ENCODE measurements at regions not wholly inside any gene's neighbourhood (a gene's known extent, or its start where the extent isn't known, plus 50 kb on each side); places are given as distances from the start of the nearest gene placed in this dataset.

GRCh38 chr11:103735497-103736032 lies 300.9 kb upstream of the DDI1 start:
- Histone ChIP-seq H3K79me2 (ENCODE audit: insufficient read depth, low read length) (no peaks in the 10 kb centered on the region), H4K20me1 (ENCODE audit: insufficient read depth, low read length) (no peaks in the 10 kb centered on the region), H3K9ac (ENCODE audit: low read depth, low read length) (no peak overlapping the region), H3K27ac (ENCODE audit: low read length) (no peak overlapping the region), H3K9me3 (ENCODE audit: insufficient read depth, low read length, severe bottlenecking) (no peaks in the 10 kb centered on the region), H3K27me3 (ENCODE audit: insufficient read depth, low read length, poor library complexity) (no peaks in the 10 kb centered on the region), H3K4me2 (ENCODE audit: insufficient read depth, low read length) (no peak overlapping the region), H3K36me3 (ENCODE audit: insufficient read depth, low read length) (no peaks in the 10 kb centered on the region), H3K4me1 (ENCODE audit: insufficient read depth, low read length) (no peaks in the 10 kb centered on the region), H2AFZ (ENCODE audit: low read depth, low read length) (no peak overlapping the region), H3K4me3 (ENCODE audit: low read depth in 1 of 2, low read length in 2 of 2) (no peak overlapping the region)
- no peak for DNase-seq
- TF ChIP-seq EZH2 (IDR thresholded peaks at IDR 0.05; ENCODE audit: borderline replicate concordance, low read depth, low read length, severe bottlenecking), result no peak
- no peak for TF ChIP-seq CTCF (IDR thresholded peaks at IDR 0.05; ENCODE audit: borderline replicate concordance, extremely low read depth, low read length, poor library complexity, severe bottlenecking)
- no peak for ATAC-seq (ENCODE audit: insufficient read depth, low read depth)

- Histone ChIP-seq H4K20me1 (ENCODE audit: insufficient read depth, low read length) (no peaks in the 10 kb centered on the region), H3K4me1 (ENCODE audit: insufficient read depth, low read length) (no peaks in the 10 kb centered on the region), H3K9me3 (ENCODE audit: insufficient read depth, low read length, severe bottlenecking) (no peaks in the 10 kb centered on the region), H2AFZ (ENCODE audit: low read depth, low read length) (no peak overlapping the region), H3K4me2 (ENCODE audit: insufficient read depth, low read length) (no peak overlapping the region), H3K36me3 (ENCODE audit: insufficient read depth, low read length) (no peaks in the 10 kb centered on the region), H3K79me2 (ENCODE audit: insufficient read depth, low read length) (no peaks in the 10 kb centered on the region), H3K4me3 (ENCODE audit: low read depth in 1 of 2, low read length in 2 of 2) (no peak overlapping the region), H3K27ac (ENCODE audit: low read length) (no peak overlapping the region), H3K9ac (ENCODE audit: low read depth, low read length) (no peak overlapping the region), H3K27me3 (ENCODE audit: insufficient read depth, low read length, poor library complexity) (no peaks in the 10 kb centered on the region)
- ATAC-seq (ENCODE audit: insufficient read depth, low read depth), result no peak
- TF ChIP-seq EZH2 (IDR thresholded peaks at IDR 0.05; ENCODE audit: borderline replicate concordance, low read depth, low read length, severe bottlenecking), result no peak
- TF ChIP-seq CTCF (IDR thresholded peaks at IDR 0.05; ENCODE audit: borderline replicate concordance, extremely low read depth, low read length, poor library complexity, severe bottlenecking), result no peak
- no peak for DNase-seq
These were observed 300.0 kb upstream of the DDI1 start for GRCh38 chr11:103736315-103737036.

- Histone ChIP-seq H3K27ac (ENCODE audit: low read length) (no peak overlapping the region), H3K36me3 (ENCODE audit: insufficient read depth, low read length) (no peaks in the 10 kb centered on the region)
These were observed 299.3 kb upstream of the DDI1 start for GRCh38 chr11:103737037-103737622.

More at GRCh38 chr11:103737037-103737622, 299.3 kb upstream of the DDI1 start:
- Histone ChIP-seq H3K4me2 (ENCODE audit: insufficient read depth, low read length) (no peak overlapping the region), H4K20me1 (ENCODE audit: insufficient read depth, low read length) (no peaks in the 10 kb centered on the region), H3K9ac (ENCODE audit: low read depth, low read length) (no peak overlapping the region), H3K4me1 (ENCODE audit: insufficient read depth, low read length) (no peaks in the 10 kb centered on the region), H3K27me3 (ENCODE audit: insufficient read depth, low read length, poor library complexity) (no peaks in the 10 kb centered on the region), H2AFZ (ENCODE audit: low read depth, low read length) (no peak overlapping the region), H3K9me3 (ENCODE audit: insufficient read depth, low read length, severe bottlenecking) (no peaks in the 10 kb centered on the region), H3K4me3 (ENCODE audit: low read depth in 1 of 2, low read length in 2 of 2) (no peak overlapping the region), H3K79me2 (ENCODE audit: insufficient read depth, low read length) (no peaks in the 10 kb centered on the region)
- TF ChIP-seq EZH2 (IDR thresholded peaks at IDR 0.05; ENCODE audit: borderline replicate concordance, low read depth, low read length, severe bottlenecking) (no peak), CTCF (IDR thresholded peaks at IDR 0.05; ENCODE audit: borderline replicate concordance, extremely low read depth, low read length, poor library complexity, severe bottlenecking) (no peak)
- DNase-seq (no peak), ATAC-seq (ENCODE audit: insufficient read depth, low read depth) (no peak)

Measured in DND-41 (cell line).